Osteocyte (in vitro differentiated cells): ENCODE measurements at regions not wholly inside any gene's neighbourhood (a gene's known extent, or its start where the extent isn't known, plus 50 kb on each side); places are given as distances from the start of the nearest gene placed in this dataset.

Source experiments
- DNase-seq: peaks from one replicate; pipeline ENCODE4 v3.0.0; 2021; ENCODE audit warnings: mixed read lengths; ENCODE audit not compliant: unreplicated experiment; ENCODE audit errors: extremely low spot score
- H3K27ac Mint-ChIP-seq: one replicate; pipeline ENCODE4 v1.8.0; 2021; ENCODE audit warnings: mild to moderate bottlenecking, mixed read lengths; ENCODE audit not compliant: unreplicated experiment
- H3K27me3 Mint-ChIP-seq: one replicate; pipeline ENCODE4 v1.8.0; 2021; ENCODE audit warnings: mixed read lengths; ENCODE audit not compliant: unreplicated experiment
- H3K36me3 Mint-ChIP-seq: one replicate; pipeline ENCODE4 v1.8.0; 2021; ENCODE audit warnings: mixed read lengths; ENCODE audit not compliant: unreplicated experiment
- H3K4me1 Mint-ChIP-seq: one replicate; pipeline ENCODE4 v1.8.0; 2021; ENCODE audit warnings: mixed read lengths; ENCODE audit not compliant: unreplicated experiment
- H3K4me3 Mint-ChIP-seq: one replicate; pipeline ENCODE4 v1.8.0; 2021; ENCODE audit warnings: mild to moderate bottlenecking, moderate library complexity, mixed read lengths; ENCODE audit not compliant: unreplicated experiment
- H3K9me3 Mint-ChIP-seq: one replicate; pipeline ENCODE4 v1.8.0; 2021; ENCODE audit warnings: mixed read lengths; ENCODE audit not compliant: unreplicated experiment
- CTCF ChIP-seq: fragments of 200-600 bp; sonication (generic); IDR thresholded peaks from 2 replicates; pipeline ENCODE4 v1.5.0; 2021; ENCODE audit warnings: antibody characterized with exemption, mild to moderate bottlenecking, moderate library complexity

GRCh38 chr5:84729326-84729725 lies 344.6 kb upstream of the EDIL3 start:
- Mint-ChIP-seq H3K4me1 (peaks cover 9% of the 10 kb centered on the region), H3K9me3 (no peaks in the 10 kb centered on the region), H3K27ac (no peak overlapping the region), H3K27me3 (no peaks in the 10 kb centered on the region), H3K4me3 (no peak overlapping the region), H3K36me3 (no peaks in the 10 kb centered on the region)
- no peak for DNase-seq
- no peak for TF ChIP-seq CTCF

DNA sequence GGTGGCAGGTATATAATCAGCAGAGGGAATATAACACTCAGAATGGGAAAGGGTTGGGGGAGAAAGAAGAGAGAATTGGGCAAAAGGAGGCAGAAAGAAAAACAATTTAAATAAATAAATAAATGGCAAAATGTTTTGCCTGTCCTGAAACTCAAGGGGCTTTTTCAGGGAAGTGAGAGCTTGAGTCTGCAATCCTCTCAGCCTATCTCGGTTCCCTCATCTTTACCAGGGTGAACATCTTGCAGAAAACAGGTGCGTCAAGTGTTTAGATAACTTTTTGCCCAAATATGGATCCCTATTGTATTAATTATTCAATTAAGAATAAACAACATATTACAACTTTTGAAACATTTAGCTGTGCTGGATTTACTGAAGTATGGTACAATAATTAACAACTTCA lies 343.0 kb upstream of the EDIL3 start:
- Mint-ChIP-seq H3K4me1 (peaks cover 10% of the 10 kb centered on the region), H3K27ac (no peak overlapping the region), H3K4me3 (no peak overlapping the region), H3K36me3 (no peaks in the 10 kb centered on the region), H3K27me3 (no peaks in the 10 kb centered on the region), H3K9me3 (no peaks in the 10 kb centered on the region)
- no peak for DNase-seq
- no peak for TF ChIP-seq CTCF

DNA sequence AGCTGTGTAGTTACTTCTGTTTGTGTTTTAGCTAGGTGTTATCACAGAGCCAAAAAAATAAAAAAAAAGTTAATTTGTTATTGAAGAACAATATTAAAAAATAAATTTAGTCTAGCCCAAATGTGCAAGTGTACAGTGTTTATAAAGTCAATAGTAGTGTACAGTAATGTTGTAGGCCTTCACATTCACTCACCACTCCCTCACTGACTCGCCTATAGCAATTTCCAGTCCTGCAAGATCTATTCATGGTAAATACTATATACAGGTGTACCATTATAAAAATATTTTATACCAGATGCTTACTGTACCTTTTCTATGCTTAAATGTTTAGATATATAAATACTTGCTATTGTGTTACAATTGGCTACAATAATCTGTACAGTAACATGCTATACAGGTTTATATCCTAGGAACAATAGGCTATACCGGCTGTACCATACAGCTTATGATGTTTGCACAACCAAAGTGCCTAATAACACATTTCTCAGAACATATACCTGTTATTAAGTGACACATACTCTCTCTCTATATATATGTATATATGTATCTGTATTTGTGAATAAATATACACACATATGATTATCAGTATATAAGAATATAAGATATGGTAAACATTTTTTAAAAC lies 341.4 kb upstream of the EDIL3 start:
- no peak for DNase-seq
- Mint-ChIP-seq H3K9me3 (no peaks in the 10 kb centered on the region), H3K4me1 (peaks cover 10% of the 10 kb centered on the region), H3K36me3 (no peaks in the 10 kb centered on the region), H3K4me3 (no peak overlapping the region), H3K27ac (no peak overlapping the region), H3K27me3 (no peaks in the 10 kb centered on the region)
- no peak for TF ChIP-seq CTCF

DNA sequence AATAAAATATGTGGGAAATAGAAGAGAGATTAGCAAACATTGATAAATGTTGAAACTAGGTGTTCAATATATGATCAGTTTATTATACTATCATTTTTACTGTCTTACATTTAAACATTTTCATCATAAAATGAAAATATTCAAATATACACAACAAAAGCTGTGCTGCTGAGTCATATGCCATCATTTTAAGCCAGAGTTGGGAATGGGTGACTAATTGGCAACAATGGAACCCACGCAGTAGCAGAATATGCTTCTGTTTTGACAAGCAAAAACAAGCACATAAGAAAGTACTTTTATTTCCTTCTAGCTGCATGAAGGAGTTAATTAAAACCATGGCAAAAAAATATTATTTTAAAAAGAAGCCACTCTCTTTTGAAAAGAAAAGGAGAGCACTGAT lies 340.0 kb upstream of the EDIL3 start:
- Mint-ChIP-seq H3K27ac (no peak overlapping the region), H3K9me3 (peaks cover under 1% of the 10 kb centered on the region), H3K4me1 (peaks cover 10% of the 10 kb centered on the region), H3K36me3 (no peaks in the 10 kb centered on the region), H3K4me3 (no peak overlapping the region), H3K27me3 (no peaks in the 10 kb centered on the region)
- no peak for DNase-seq
- no peak for TF ChIP-seq CTCF

DNA sequence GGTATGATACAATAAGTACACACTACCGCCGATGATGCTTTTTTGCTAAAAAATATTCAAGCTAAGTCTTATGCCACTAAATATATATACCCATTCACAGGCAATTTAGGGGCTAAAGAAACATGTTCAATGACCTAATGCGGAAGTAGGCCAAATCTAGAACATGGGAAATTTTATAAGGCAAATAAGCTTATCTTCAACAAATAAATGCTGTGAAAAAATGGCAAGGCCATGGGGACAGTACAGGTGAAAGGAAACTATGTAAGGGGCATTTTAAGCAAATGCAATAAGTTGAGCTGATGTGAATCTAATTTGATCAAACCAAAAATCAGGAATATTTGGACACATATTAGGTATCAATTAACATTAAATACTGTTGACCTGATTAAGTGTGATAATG lies 339.5 kb upstream of the EDIL3 start:
- H3K27ac Mint-ChIP-seq, result no peak overlapping the region
- H3K4me3 Mint-ChIP-seq, result no peak overlapping the region
- no peak for TF ChIP-seq CTCF
- H3K4me1 Mint-ChIP-seq, result peaks cover 10% of the 10 kb centered on the region
- no peaks in the 10 kb centered on the region for H3K36me3 Mint-ChIP-seq
- no peak for DNase-seq
- no peaks in the 10 kb centered on the region for H3K27me3 Mint-ChIP-seq
- H3K9me3 Mint-ChIP-seq, result peaks cover 5% of the 10 kb centered on the region
